MM.1S (cell line): ENCODE measurements at regions not wholly inside any gene's neighbourhood (a gene's known extent, or its start where the extent isn't known, plus 50 kb on each side); places are given as distances from the start of the nearest gene placed in this dataset.

Experiments used
- EZH2 ChIP-seq: fragments of 300-600 bp; sonication (generic); optimal IDR thresholded peaks from 2 replicates; pipeline ENCODE3; 2017; ENCODE audit warnings: low read depth, mild to moderate bottlenecking, antibody characterized with exemption, low read length, mixed read lengths
- TF ChIP-seq, protein P1 (sequence below): fragments of 300-600 bp; sonication (generic); IDR thresholded peaks from 2 replicates; pipeline ENCODE4 v1.5.1; 2016; ENCODE audit warnings: antibody characterized with exemption, low read length, mixed read lengths

DNA sequence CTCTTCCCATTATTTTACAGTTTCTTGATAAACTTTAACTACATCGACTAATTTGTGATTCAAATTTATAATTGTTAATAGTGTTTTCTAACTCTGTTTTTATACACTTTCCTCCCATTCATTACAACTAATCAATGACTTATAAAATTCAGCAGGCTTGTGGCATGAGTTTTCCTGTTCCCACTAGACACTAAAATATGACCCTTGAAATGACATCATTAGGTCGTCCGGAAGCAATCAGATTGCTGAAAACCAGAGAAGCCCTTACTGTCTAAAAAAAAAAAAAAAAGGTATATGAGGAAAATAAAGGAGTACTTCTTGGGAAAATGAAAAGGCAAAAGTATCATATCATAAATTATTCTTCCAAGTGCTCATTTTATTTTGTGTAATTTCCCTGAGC is 553.7 kb downstream of the ZNF608 start:
- TF ChIP-seq, protein P1, sequence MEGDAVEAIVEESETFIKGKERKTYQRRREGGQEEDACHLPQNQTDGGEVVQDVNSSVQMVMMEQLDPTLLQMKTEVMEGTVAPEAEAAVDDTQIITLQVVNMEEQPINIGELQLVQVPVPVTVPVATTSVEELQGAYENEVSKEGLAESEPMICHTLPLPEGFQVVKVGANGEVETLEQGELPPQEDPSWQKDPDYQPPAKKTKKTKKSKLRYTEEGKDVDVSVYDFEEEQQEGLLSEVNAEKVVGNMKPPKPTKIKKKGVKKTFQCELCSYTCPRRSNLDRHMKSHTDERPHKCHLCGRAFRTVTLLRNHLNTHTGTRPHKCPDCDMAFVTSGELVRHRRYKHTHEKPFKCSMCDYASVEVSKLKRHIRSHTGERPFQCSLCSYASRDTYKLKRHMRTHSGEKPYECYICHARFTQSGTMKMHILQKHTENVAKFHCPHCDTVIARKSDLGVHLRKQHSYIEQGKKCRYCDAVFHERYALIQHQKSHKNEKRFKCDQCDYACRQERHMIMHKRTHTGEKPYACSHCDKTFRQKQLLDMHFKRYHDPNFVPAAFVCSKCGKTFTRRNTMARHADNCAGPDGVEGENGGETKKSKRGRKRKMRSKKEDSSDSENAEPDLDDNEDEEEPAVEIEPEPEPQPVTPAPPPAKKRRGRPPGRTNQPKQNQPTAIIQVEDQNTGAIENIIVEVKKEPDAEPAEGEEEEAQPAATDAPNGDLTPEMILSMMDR = no peak
- no peak for TF ChIP-seq EZH2
